SH-SY5Y (cell line): ENCODE measurements at regions not wholly inside any gene's neighbourhood (a gene's known extent, or its start where the extent isn't known, plus 50 kb on each side); places are given as distances from the start of the nearest gene placed in this dataset.

Experiments used
- GATA2 ChIP-seq: IDR thresholded peaks from 2 replicates; pipeline ENCODE4 v1.6.1; 2011; ENCODE audit warnings: mild to moderate bottlenecking, low read depth, low read length
- GATA3 ChIP-seq: IDR thresholded peaks from 2 replicates; pipeline ENCODE4 v1.6.1; 2011; ENCODE audit warnings: low read depth, mild to moderate bottlenecking, low read length, moderate library complexity

- no peak for TF ChIP-seq GATA2
- no peak for TF ChIP-seq GATA3
Observed at GRCh38 chr14:71726580-71727021, 205.6 kb upstream of the RGS6 start.
